RPMI8226 (cell line): ENCODE measurements at regions not wholly inside any gene's neighbourhood (a gene's known extent, or its start where the extent isn't known, plus 50 kb on each side); places are given as distances from the start of the nearest gene placed in this dataset.
A peak's percentile ranks its signal among the peaks of the same experiment; 100 is the strongest.
"Not testable (repeated sequence)": the region's sequence is repeated elsewhere in the genome, so short reads cannot be mapped to it uniquely, and the experiment has no call there.

Experiments used
- DNase-seq: peaks from one replicate; pipeline ENCODE4 v3.0.0-alpha.2; 2015

DNA sequence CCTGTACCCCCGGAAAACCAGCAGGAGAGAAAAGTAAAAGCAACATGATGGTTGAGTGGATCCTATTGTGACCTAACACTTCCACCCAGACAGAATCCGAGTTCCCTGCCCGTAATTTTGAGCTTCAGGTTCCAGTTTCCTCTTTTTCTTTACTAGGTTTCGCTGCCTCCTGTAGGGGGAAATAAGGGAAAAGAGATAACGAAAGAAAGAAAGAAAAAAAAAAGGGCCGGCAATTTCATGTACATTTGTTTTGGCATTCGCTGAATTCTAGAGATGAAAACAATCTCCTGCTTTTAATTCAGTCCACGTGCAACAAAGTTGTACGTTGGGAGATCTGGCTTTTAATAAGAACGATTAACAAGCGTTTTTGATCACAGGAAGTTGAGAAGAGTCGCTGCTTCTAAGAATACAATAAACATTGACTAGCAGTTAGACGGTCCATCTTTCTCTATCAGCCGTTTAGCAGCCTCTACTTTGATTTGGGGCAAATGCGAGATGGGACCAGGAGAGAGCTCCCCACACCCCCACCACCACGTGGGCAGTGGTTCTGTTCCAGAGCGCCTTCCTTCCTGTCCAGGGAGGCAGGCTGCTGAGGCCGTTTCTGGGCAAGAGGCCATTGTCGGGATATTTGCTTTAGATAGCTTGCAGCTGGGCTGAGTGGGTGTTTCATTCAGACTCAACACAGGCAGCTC lies 155.9 kb upstream of the RUNX1 start:
- DNase-seq = peak; percentile 84

DNA sequence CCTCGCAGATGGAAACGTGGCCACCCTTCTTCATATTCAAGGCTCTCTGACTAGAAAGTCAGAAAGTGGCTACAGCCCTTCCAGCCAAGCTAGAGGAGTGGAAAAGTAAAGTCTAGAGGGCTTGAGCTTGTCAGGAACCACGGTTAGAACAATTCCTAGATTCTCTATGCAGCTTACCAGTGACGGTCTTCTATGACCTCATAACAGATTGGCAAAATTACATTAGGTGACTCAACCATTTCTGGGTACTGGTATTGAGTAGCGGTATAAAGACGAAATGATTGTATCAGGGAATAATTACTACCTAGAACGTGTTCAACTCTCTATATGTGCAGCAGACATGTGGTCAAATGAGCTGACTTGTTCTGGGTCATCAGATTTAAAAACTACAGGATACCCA lies 155.0 kb upstream of the RUNX1 start:
- no peak for DNase-seq

DNA sequence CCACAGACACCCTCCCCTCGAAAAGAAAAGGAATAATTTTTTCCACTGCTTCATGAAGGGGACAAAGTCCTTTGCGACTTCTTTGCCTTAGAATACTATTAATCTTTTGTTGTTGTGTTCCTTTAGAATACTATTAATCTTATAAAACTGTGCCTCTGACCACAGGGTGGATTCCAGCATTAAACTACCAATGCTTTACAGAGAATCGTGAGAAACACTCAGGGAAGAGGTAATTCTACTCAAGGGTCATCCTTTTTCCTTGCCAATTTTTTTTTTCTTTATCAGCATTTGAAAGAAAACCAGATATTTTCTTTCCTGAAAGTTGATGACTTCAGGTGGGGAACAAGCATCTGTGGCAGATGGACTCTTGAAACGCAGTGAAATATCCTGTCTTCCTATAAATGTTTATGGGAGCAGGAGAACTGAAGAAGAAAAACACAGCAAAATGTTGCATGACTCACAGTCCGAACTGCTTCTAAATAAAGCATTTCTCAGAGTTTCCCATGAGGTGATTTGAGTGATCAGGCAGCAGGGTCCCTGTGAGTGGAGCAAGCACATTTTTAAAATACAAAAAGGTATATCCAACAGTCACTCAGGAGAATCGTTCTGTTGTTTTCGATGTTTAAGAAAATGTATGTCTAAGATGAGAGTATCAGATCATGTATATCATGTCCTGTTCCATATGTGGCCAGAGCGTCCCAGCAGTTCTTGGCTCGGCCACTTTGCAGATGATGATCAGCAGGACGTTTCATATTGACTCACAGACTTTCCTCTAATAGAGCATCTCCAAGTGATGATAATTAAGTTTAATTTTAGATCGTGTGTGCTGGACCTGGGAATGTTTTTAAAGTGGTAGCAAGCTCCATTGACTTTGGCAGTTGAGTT lies 154.2 kb upstream of the RUNX1 start:
- DNase-seq = no peak

DNA sequence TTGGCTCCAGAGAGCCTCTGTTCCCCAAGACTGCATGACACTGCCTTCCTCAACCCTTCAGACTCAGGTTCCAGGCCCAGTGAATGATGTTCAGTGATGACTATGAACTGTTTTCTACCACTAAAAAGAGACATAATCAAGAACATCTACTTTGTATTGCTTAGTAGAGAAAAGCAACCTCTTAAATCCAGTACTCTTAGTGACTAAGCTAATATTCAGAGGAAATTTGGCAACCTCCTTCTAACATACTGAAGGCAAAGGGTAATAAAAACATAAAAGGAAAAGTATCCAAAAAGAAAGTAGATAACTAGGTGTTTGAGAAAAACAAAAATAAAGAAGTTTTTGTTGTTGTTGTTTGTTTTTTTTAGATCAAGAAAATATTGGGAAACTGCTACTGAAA lies 153.3 kb upstream of the RUNX1 start:
- no peak for DNase-seq

DNA sequence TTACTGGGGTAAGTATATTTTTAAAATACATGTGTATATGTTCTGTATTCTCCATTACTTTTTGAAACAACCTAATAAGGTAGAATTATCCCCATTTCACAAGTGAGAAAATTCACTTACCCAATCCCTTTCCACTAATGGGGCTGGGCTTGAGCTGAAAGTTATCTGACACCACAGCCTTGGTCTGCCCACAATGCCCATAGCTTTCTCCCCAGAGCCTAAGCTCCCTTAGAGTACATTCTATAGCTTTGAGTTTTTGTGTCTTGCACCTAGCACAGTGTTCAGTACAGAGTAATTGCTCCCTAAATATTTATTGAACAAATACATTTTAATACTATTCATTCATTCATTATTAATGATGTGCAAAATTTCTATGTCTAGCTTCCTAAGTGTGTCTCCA lies 152.7 kb upstream of the RUNX1 start:
- DNase-seq = no peak

DNA sequence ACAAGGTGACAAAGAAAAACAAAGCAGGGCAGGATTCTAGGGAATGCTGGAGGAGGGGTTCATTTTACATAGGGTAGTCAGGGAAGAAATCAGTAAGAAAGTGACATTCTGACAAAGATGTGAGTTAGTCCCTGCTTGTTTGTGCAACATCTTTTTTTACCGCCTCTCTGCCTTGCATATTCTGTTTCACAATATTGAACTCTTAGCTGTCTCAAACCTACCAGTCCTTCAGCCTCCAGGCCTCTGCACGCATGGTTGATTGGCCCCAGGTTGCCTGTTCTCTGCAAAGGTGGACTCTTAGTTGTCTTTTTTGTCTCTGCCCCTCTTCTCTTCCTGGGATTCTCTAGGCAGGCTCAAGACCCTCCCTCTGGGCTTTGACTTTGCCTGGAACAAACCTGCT lies 152.2 kb upstream of the RUNX1 start:
- no peak for DNase-seq

DNA sequence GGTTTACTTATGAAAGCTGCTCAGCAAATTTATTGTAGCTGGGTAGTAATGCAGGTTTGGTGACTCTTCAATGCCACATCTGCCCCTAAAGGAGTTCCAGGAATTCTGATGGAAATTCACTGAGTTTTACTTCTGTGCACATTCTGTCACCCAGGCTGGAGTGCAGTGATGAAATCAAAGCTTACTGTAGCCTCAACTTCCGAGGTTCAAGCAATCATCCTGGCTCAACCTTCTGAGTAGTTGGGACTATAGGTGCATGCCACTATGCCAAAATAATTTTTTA lies 150.6 kb upstream of the RUNX1 start:
- DNase-seq = no peak

DNA sequence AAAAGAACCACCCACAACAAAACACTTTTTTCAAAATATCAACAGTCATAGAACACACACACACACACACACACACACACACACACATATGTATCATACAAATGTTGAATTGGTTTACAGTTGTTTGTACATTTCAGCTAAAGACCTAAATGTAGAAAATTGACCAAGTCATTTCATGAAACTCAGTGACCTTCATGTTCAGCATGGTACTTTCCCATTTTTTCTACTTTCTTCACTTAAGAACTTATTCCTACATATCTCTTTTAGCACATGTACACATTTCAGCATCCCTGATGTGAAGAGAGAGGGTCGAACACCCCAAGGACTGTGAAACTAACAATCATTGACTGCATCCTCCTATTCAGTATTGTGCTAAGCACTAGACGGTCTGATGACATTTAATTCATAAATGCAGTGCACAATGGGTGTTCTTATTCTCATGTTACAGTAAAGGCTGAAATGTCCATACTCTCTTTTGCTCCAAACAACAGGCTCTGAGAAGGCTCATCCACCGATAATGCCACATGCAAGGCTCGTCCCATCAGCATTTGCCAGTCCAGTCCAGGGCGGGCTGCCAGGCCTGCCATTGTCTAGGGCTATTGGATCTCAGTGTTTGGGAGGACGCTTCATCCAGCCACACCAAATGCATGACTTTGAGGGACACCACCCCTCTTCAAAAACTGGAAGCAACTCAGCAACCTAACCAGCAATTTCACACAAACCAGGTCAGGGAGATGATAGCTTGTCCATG lies 150.1 kb upstream of the RUNX1 start:
- DNase-seq = no peak

DNA sequence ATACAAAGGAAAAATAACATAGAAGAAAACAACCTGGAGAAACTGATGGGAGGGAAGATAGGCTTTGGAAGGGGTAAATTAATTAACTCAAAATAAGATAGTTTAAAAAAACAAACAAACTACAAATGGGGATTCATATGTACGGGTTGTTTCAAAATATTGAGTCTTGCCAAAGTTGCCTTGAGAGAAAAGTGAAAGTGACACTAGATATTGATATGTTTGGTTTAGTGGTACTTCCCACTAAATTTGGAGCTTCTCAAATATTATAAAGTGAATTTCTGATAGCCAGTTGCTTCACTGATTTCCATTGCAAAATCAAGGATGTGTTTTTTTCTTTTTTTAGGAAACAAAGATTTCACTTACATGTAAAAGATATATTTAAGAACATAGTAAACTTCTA lies 149.5 kb upstream of the RUNX1 start:
- DNase-seq = no peak

DNA sequence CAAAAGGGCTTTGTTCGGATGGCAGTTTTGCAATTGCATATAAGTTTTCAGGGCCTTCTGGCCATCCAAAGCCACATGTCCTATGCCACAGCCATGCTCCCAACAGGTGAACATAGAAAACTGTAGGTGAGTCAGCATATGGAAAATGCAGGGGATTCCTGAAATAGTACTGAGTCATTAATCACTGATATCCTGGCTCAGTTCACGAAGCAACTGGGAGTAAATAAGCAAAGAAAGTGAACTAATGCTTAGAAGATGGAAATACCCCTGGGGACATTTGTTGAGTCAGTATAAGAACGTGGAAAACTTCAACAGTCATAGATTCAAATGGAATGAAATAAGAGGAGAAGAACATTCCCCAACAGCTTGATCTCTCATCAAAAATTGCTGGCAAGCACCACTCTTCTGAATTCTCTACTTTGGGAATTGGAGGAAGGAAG lies 148.9 kb upstream of the RUNX1 start:
- no peak for DNase-seq

DNA sequence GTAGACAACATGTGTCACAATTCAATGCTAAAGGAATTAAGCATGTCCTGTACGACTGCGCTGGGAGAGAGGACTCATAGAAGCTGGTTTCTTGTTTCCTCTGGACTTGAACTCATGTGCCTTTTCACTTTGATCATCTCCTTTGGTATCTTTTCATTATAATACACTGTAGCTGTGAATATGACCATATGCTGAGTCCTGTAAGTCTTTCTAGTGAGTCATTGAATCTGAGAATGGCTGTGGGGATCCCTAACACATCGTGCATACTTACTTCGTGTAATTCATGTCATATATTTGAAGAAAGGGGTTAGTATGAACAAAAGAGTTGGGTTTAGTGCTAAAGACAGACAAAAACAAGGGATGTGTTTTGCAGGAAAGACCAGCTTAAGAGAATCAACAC lies 148.1 kb upstream of the RUNX1 start:
- DNase-seq = no peak

DNA sequence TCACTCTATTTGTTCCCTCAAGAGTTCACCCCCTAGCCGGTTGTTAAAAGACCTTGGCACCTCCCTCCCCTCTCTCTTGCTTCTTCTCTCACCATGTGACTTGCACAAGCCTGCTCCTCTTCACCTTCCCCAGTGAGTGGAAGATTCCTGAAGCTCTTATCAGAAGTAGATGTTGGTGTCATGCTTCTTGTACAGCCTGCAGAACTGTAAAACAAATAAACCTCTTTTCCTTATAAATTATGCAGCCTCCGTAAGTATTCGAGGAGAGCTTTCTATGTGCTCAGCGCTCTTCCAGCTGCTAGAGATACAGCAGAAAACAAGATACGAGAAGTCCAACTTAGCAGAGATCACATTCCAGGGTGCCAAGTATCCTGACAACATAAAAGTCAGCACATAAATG lies 147.0 kb upstream of the RUNX1 start:
- no peak for DNase-seq

DNA sequence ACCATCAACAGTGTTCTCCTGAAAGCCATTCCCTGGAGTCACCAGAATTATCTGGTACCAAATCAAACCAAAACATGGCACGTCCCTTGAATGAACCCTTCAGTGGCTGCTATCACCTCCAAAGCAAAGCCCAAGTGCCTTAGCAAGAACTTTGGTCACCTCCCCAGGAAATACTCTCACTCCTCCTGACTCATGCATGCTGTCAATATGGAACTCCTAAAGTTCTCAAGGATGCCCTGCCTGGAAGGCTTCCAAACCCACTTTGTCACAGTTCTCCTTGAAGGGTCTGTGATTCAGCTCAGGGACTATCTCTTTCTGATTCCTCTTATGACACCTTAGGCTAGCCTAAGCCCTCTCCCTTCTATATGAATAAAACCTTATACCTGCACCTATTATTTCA lies 146.1 kb upstream of the RUNX1 start:
- DNase-seq = no peak

DNA sequence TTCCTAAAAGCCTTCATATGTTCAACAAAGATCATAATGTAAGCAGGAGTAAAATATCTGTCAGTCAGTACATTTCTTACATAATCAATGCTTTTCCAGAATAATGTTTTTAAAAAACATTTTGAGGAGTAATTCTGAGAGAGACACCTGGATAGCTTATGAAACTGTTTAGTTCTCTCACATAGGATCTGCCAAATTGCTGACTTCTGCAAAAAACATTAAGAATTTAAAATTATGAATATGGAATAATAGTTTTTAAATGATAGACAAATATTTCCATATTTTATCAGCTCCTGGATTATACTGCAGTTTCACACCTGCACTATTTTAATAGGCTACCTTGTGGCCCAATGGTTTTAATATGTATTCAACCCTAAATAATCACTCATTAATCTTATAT lies 142.7 kb upstream of the RUNX1 start:
- DNase-seq = no peak

DNA sequence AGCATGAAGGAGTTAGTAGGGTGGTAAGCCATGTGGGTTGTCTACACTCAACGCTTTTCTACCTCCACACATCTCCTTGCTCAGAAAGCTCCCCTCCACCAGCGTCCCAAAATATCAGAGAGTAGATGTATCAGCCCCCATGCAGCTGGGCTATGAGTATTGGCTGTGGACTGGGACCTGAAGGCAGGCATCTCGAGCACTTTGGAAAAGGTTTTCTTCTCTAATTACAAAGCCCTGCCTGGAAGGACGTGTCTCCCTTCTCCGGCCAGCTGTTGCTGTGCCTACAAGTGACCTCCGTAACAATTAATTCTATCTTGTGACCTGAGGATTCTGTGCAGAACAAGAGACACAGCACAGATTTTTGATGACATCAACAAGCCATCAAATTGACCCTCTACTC lies 142.0 kb upstream of the RUNX1 start:
- no peak for DNase-seq

DNA sequence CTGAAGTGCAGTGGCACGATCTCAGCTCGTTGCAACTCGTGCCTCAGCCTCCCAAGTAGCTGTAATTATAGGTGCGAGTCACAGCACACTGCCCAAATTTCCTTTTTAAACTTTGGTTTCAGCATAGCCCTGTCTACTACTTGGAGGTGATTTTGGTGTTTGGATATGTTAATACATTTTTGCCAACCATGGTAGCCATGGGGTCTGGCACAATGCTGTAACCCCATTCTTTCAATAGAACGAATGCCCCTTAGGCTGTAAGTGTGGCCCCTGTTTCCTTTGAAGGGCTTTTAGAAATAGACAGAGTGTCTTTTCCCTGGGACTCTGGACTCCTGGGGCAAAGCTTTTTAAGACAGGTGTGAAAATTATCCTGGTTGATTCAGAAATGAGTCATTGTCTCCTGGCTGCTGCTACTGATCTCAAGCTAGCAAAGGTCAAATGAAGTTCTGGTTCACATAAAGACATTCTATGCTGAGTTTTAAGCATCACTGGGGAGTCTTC lies 141.1 kb upstream of the RUNX1 start:
- peak; percentile 9 for DNase-seq

DNA sequence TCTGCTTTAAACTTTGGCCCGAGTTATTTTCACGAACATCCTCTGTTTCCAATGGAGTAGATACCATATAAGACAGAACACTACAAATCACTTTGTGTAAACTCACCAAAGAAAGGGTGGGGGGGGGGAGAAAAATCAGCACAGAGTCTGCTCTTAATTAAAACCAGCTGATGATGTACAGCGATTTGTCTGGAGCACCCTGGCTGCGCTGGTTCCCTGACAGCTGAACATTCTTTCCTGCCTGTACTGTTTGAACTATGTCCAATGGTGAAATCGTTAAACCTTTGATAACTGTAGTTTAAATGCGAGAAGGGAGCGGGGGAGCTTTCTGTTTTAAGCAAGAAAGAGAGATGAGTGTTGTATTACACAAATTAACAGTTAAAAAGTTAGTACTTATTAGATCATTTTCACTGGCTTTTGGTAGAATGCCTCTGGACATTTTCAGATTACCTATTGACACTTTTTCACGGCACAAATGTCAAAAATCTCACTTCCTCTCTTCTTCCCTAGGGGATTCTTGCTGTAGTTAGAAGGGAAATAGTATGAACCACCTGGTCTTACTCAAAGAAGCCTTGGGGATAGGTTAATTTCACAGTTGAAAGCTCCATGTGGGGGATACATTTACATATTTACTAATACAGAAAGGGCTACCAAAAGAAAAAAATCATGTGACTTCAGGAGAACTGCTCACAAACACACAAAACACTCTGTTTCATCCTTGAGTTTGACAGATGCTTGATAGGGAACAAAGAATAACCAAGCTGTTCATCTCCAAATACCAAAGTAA lies 140.2 kb upstream of the RUNX1 start:
- DNase-seq = no peak

DNA sequence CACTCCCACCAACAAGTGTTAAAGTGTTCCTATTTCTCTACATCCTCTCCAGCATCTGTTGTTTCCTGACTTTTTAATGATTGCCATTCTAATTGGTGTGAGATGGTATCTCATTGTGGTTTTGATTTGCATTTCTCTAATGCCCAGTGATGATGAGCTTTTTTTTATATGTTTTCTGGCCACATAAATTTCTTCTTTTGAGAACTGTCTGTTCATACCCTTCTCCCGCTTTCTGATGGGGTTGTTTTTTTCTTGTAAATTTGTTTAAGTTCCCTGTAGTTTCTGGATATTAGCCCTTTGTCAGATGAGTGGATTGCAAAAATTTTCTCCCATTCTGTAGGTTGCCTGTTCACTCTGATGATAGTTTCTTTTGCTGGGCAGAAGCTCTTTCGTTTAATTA lies 134.3 kb upstream of the RUNX1 start:
- DNase-seq = not testable (repeated sequence)

DNA sequence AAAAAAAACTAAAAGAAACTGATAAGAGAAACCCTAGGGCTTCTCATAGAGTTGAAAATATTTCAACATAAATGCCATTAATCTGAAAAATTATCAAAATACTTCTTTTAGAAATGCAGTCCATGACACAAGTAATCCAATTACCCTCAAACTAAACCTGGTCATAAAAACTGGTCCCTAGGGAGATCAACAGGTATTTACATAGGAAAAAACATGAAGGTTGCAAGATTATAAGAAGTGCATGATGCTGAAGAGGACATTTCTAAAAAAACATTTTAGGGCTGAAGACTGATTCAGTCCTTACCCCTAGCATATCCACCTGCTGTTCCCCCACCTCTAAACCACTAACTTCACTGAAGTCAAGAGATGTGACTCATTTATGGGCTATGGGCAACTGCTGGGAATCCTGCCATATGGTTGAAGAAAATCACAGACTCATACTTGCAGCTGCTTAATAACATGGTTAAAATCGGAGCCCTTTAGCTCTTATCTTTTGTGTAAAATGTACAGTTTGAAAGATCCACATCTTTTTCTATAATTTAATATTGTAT lies 131.0 kb upstream of the RUNX1 start:
- no peak for DNase-seq

DNA sequence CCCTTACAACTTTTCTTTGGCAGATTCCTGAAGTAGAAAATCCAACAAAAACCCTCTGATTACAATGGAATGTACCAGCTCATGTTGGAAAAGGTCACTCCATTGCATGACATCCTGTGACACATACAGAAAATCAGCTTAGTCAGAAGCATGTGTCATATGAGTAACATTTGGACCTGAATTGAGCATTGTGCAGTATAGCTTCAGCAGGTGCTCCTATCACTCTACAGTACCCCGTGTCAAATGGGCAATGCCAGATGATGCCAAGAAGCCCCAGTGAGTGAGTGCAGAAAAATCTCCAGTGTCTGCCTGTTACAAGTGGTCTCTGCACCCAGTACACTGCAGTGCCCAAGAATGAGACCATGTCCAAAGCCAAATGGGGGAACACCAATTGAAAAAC lies 129.7 kb upstream of the RUNX1 start:
- no peak for DNase-seq

DNA sequence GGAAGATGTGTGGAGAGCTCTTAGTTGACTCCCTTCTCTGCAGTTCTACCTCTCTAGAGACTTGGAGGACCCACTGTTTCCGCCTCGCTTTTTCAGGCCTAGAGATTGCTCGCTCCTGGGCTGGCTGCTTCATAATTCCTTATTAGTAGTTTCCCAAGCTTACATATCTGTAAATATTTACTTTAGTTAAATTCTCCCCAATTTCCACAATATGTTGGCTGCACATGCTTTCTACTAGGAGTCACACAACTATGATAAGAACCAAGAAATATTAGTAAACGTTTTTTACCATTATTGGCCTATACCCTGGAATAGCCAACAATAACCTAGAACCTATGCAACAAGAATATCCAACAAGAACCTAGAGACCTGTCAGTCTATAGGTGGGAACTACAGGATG lies 129.0 kb upstream of the RUNX1 start:
- DNase-seq = no peak

DNA sequence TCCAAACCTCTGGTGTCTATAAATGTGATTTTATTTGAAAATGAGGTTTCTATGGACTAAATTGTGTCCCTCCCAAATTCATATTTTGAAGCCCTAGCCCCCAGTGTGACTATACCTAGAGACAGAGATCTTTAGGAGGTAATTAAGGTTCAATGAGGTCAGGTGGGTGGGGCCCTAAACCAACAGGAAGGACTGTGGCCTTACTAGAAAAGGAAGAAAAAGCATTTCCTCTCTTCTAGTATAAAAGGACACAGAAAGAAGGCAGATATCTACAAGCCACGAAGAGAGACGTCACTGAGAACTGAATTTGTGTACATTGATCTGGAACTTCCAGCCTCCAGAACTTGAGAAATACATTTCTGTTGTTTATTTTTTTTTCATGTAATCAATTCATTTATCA lies 123.1 kb upstream of the RUNX1 start:
- no peak for DNase-seq

DNA sequence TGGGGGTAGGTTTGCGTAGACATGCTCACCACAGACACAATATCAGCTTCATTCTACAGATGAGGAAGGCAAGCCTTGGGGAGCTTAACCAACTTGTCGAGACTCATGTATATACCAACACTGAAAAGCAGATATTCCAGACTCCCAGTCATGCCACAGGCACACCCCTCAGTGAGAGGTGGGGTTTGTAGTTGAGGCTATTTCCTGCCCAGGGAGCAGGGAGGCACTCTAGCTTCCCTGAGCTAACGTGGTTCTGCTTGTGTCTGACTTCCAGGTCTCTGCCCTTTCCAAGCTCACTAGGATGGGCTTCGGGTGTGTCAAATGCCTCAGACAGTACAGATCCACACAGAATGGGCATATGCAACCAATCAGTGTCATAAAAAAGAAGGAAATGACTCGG lies 122.3 kb upstream of the RUNX1 start:
- no peak for DNase-seq
